Upper lobe of left lung (tissue), 6 donors: ENCODE measurements at regions not wholly inside any gene's neighbourhood (a gene's known extent, or its start where the extent isn't known, plus 50 kb on each side); places are given as distances from the start of the nearest gene placed in this dataset.

Source experiments
- ATAC-seq, 2 donors: fragments of 200-7000 bp; cut with Tn5 transposase; one replicate each; pipeline ENCODE4 v1.9.1; 2022; ENCODE audit warnings: mild to moderate bottlenecking in 2 of 2, moderate library complexity in 2 of 2; ENCODE audit not compliant: low FRiP score in 2 of 2
- DNase-seq, 2 donors: peaks; one replicate each; pipeline ENCODE4 v3.0.0-alpha.2; 2019 to 2020
- H3K27ac ChIP-seq, 4 donors: fragments of 200-600 bp; sonication (generic); one replicate each; pipeline ENCODE4 v1.5.1; 2016 to 2019
- H3K27me3 ChIP-seq, 4 donors: fragments of 200-600 bp; sonication (generic); one replicate each; pipeline ENCODE4 v1.5.1; 2017 to 2019
- H3K36me3 ChIP-seq, 4 donors: fragments of 200-600 bp; sonication (generic); one replicate each; pipeline ENCODE4 v1.5.1; 2016 to 2019
- H3K4me1 ChIP-seq, 4 donors: fragments of 200-600 bp; sonication (generic); one replicate each; pipeline ENCODE4 v1.5.1; 2018 to 2019
- H3K4me3 ChIP-seq, 4 donors: fragments of 200-600 bp; sonication (generic); one replicate each; pipeline ENCODE4 v1.5.1; 2017 to 2019; ENCODE audit warnings: mild to moderate bottlenecking in 2 of 4, moderate library complexity in 1 of 4
- H3K9me3 ChIP-seq, 4 donors: fragments of 200-600 bp; sonication (generic); one replicate each; pipeline ENCODE4 v1.5.1; 2018 to 2019
- EP300 ChIP-seq, 4 donors: sonication (generic); formaldehyde crosslinking; IDR thresholded peaks; one replicate each; pipeline ENCODE4 v1.5.1; 2017; ENCODE audit warnings: antibody characterized with exemption in 4 of 4, control low read depth in 2 of 4
- POLR2A ChIP-seq, 4 donors: fragments of 450-650 bp; IDR thresholded peaks; one replicate each; pipeline ENCODE4 v1.5.1; 2016 to 2017; ENCODE audit warnings: antibody characterized with exemption in 4 of 4, mild to moderate bottlenecking in 2 of 4
- POLR2AphosphoS5 ChIP-seq, 2 donors: sonication (generic); formaldehyde crosslinking; IDR thresholded peaks; one replicate each; pipeline ENCODE4 v1.5.1; 2017; ENCODE audit warnings: antibody characterized with exemption in 2 of 2
- WGBS, 2 donors: methylation state at CpG; one replicate each; pipeline ENCODE4 v1.1.5; 2017 to 2018; 5-methylcytosine and 5-hydroxymethylcytosine counted together
- TF ChIP-seq, protein P1 (sequence below), 6 experiments: fragments of 450-650 bp in 4 of 6; fragments of 200-600 bp in 2 of 6; sonication (generic) in 2 of 6; IDR thresholded peaks; one replicate each; pipeline ENCODE4 v1.5.1; 2016 to 2019; ENCODE audit warnings: antibody characterized with exemption in 6 of 6
- donor health status: DM: no; HTN: no; CAD: no; lungs with moderate emphysema.
- donor health status: DM: no; HTN: yes; CAD: no; lungs with severe emphysema.

DNA sequence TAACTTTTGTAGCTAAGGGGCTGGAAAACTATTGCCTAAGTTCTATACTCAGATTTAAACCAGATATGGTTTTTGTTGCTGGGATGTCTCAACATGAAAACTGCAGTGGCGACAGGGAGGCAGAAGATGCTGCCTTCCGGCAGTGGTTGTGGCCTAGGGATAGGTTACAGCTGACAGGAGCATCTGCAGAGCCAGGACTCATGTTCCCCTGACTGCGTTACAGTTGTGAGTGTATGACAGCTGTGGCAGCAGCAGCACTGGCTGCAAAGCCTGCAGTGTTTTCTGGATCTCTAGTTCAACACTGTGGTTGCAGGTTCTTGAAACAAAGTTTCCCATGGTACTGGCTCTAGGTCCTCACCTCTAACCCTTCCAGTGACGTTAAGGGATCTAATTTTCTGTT lies 498.8 kb upstream of the CDH18 start:
- Histone ChIP-seq H3K27me3 (no peaks in the 10 kb centered on the region), H3K4me3 (no peak overlapping the region), H3K9me3 (no peaks in the 10 kb centered on the region), H3K36me3 (no peaks in the 10 kb centered on the region), H3K27ac (no peak overlapping the region), H3K4me1 (no peaks in the 10 kb centered on the region)
- TF ChIP-seq EP300 (IDR thresholded peaks at IDR 0.05), result no peak
- 71 to 77% methylated on average over 4 of the region's 4 CpGs for WGBS, 2 donors
- ATAC-seq (no peak), DNase-seq (no peak)

DNA sequence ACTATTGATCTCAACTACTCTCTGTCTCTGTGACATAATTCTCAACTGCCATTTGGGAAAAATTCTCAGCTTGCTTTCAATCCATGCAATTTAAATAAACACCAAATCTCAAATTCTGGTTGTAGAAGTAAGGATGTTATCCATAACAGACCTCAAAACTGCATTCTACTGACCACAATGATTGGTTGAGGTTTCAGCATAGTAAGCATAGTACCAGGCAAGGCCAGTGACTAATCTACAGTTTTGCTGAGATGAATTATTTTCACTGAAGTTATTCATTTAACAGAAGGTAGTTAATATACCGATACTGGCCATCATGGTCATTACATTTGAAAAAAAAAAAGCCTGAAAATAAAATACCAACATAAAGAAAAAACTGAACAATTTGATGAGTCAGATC lies 488.0 kb upstream of the CDH18 start:
- Histone ChIP-seq H3K27ac (no peak overlapping the region), H3K4me1 (no peaks in the 10 kb centered on the region), H3K4me3 (no peak overlapping the region), H3K27me3 (no peaks in the 10 kb centered on the region), H3K9me3 (no peaks in the 10 kb centered on the region), H3K36me3 (no peaks in the 10 kb centered on the region)
- TF ChIP-seq POLR2AphosphoS5 (IDR thresholded peaks at IDR 0.05) (no peak), EP300 (IDR thresholded peaks at IDR 0.05) (no peak), POLR2A (IDR thresholded peaks at IDR 0.05) (no peak)
- TF ChIP-seq, protein P1, sequence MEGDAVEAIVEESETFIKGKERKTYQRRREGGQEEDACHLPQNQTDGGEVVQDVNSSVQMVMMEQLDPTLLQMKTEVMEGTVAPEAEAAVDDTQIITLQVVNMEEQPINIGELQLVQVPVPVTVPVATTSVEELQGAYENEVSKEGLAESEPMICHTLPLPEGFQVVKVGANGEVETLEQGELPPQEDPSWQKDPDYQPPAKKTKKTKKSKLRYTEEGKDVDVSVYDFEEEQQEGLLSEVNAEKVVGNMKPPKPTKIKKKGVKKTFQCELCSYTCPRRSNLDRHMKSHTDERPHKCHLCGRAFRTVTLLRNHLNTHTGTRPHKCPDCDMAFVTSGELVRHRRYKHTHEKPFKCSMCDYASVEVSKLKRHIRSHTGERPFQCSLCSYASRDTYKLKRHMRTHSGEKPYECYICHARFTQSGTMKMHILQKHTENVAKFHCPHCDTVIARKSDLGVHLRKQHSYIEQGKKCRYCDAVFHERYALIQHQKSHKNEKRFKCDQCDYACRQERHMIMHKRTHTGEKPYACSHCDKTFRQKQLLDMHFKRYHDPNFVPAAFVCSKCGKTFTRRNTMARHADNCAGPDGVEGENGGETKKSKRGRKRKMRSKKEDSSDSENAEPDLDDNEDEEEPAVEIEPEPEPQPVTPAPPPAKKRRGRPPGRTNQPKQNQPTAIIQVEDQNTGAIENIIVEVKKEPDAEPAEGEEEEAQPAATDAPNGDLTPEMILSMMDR (IDR thresholded peaks at IDR 0.05), result no peak
- WGBS, 2 donors, result 82 to 89% methylated on average over 1 of the region's 1 CpG
- DNase-seq, result no peak
- ATAC-seq, result no peak

DNA sequence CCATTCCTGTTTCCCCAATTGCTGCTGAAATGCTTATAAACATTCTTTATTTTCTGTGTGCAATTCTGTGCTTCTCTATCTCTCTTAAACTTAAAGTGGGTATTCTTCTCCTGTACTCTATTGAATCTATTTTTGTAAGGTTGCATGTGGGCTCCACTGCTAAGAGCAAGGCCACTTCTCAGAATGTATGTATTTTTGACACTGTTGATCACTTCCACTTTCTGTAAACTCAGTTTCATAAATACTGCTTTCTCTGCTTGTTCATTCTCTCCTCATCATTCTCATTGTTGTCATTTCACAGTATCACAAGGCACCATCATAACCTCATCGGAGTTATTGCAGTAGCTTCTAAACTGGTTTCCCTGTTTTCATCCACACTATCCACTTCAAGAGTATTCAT lies 483.0 kb upstream of the CDH18 start:
- Histone ChIP-seq H3K36me3 (no peaks in the 10 kb centered on the region), H3K27ac (no peak overlapping the region), H3K4me3 (no peak overlapping the region), H3K4me1 (no peaks in the 10 kb centered on the region), H3K9me3 (no peaks in the 10 kb centered on the region), H3K27me3 (no peaks in the 10 kb centered on the region)
- DNase-seq (no peak), ATAC-seq (no peak)
- no peak for TF ChIP-seq EP300 (IDR thresholded peaks at IDR 0.05)
- TF ChIP-seq, protein P1 (IDR thresholded peaks at IDR 0.05), result no peak
- 85 to 86% methylated on average over 1 of the region's 1 CpG for WGBS, 2 donors

DNA sequence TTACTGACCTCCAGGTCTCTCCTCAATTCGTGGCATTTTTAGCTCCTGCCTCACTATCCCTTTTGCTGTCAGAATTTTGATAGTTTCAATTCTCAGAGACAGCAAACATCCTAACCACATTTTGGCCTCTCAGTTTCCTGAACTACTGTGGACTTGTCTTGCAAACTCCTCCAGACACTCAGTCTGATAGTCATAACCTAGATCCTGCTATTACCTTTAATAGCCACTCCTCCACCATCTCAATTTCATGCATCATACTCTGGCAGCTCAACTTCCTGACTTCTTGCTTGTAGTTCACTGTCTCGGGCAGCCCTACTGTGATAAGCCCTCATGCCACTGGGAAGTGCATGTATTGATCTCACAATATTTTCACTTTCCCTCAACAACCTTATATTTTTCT lies 481.8 kb upstream of the CDH18 start:
- H3K4me3 ChIP-seq, result no peak overlapping the region
- no peaks in the 10 kb centered on the region for H3K27me3 ChIP-seq
- no peaks in the 10 kb centered on the region for H3K4me1 ChIP-seq
- no peaks in the 10 kb centered on the region for H3K36me3 ChIP-seq
- TF ChIP-seq EP300 (IDR thresholded peaks at IDR 0.05) (no peak), POLR2AphosphoS5 (IDR thresholded peaks at IDR 0.05) (no peak), POLR2A (IDR thresholded peaks at IDR 0.05) (no peak)
- TF ChIP-seq, protein P1 (IDR thresholded peaks at IDR 0.05), result no peak
- ATAC-seq, result no peak
- no peak for DNase-seq
- no peak overlapping the region for H3K27ac ChIP-seq
- WGBS, 2 donors, result 59 to 62% methylated on average over 2 of the region's 2 CpGs
- H3K9me3 ChIP-seq, result no peaks in the 10 kb centered on the region

DNA sequence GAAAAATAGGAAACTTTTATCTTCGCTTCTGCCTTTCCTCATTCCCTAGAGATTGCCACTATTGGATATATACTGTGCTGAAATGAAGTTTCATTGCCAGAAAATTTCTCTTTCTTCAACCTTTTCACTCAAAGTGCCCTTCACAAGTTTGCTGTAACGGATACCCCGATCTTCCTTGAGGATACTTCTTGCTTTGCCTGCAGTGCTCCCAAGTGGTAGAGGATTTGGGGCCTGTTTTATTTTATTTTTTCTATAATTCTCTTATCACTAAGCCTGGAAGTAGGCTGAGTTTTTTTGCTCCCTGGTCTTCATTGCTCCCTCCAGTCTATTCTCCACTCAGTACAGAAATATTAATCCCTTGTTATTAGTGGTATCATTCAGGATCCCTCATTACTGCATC lies 481.4 kb upstream of the CDH18 start:
- H3K27me3 ChIP-seq, result no peaks in the 10 kb centered on the region
- H3K9me3 ChIP-seq, result no peaks in the 10 kb centered on the region
- ATAC-seq (no peak), DNase-seq (no peak)
- no peaks in the 10 kb centered on the region for H3K36me3 ChIP-seq
- no peak overlapping the region for H3K27ac ChIP-seq
- H3K4me3 ChIP-seq, result no peak overlapping the region
- TF ChIP-seq, protein P1 (IDR thresholded peaks at IDR 0.05), result no peak
- TF ChIP-seq POLR2AphosphoS5 (IDR thresholded peaks at IDR 0.05), result no peak
- 76 to 80% methylated on average over 3 of the region's 3 CpGs for WGBS, 2 donors
- H3K4me1 ChIP-seq, result no peaks in the 10 kb centered on the region
